GM21423 (cell line): ENCODE measurements at regions not wholly inside any gene's neighbourhood (a gene's known extent, or its start where the extent isn't known, plus 50 kb on each side); places are given as distances from the start of the nearest gene placed in this dataset.
"Not testable (repeated sequence)": the region's sequence is repeated elsewhere in the genome, so short reads cannot be mapped to it uniquely, and the experiment has no call there.

Experiments used
- ATAC-seq: cut with Tn5 transposase; IDR thresholded peaks from one replicate; pipeline ENCODE4 v1.9.1; 2021; ENCODE audit warnings: mild to moderate bottlenecking, moderate library complexity; ENCODE audit not compliant: unreplicated experiment

DNA sequence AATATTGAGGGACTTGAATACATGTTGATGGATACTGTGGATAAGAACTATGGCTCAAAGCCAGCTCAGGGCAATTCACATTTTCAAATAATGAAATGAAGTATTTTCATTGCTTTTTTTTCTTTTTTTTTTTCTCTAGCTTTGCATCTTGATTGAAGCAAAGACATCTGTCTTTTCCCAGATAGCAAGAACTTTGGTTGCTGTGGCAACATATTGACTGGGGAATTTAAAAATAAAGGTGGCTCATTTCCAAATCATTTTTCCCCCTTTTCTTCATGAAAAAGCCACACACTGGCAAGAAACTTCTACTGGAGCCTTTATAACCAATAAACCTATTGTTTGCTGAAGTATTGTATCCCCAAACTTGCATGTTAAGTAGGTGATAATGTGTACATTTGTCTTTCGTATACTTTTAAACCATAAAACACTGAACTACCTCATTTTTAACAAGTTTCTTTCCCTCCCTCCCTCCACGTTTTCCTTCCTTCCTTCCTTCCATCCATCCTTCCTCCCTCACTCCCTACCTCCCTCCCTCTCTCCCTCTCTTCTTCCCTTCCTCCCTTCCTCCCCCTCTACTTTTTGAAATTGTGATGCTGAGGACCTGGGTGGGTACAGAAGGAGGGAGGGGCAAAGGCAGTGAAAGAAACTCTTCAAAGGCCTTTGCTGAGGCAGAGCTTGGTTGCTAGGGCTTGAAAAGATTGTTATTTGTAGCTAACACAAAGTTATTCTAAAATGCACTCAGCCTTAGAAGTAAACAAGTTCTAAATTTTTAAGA is 343.5 kb upstream of the SPRY2 start:
- no peak for ATAC-seq

- no peak for ATAC-seq
These were observed 339.9 kb upstream of the SPRY2 start for GRCh38 chr13:80680786-80681366.

DNA sequence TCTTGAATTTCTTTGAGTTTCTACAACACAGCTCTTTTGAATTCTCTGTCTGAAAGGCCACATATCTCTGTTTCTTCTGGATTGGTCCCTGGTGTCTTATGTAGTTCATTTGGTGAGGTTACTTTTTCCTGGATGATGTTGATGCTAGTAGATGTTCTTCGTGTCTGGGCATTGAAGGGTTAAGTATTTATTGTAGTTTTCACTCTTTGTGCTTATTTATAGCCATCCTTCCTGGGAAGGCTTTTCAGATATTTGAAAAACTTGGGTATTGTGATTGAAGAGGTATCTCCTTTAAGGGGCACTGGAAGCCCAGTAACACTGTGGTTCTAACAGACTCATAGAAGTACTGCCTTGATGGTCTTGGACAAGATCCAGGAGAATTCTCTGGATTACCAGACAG is 338.5 kb upstream of the SPRY2 start:
- no peak for ATAC-seq

GRCh38 chr13:80677227-80677626 is 336.3 kb upstream of the SPRY2 start:
- ATAC-seq: no peak

DNA sequence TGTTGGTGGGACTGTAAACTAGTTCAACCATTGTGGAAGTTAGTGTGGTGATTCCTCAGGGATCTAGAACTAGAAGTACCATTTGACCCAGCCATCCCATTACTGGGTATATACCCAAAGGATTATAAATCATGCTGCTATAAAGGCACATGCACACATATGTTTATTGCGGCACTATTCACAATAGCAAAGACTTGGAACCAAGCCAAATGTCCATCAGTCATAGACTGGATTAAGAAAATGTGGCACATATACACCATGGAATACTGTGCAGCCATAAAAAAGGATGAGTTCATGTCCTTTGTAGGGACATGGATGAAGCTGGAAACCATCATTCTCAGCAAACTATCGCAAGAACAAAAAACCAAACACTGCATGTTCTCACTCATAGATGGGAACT is 334.5 kb upstream of the SPRY2 start:
- not testable (repeated sequence) for ATAC-seq

DNA sequence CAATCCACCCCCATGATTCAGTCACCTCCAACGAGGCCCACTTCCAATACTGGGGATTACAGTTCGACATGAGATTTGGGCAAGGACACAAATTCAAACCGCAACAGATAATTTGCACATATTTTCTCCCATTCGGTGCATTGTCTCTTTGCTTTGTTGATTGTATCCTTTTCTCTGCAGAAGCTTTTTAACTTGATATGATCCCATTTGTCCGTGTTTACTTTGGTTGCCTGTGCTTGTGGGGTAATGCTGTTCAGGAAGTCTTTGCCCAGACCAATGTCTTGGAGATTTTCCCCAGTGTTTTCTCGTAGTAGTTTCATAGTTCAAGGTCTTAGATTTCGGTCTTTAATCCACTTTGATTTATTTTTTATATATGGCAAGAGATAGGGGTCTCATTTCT is 330.8 kb upstream of the SPRY2 start:
- no peak for ATAC-seq

GRCh38 chr13:80669112-80669511 is 328.2 kb upstream of the SPRY2 start:
- no peak for ATAC-seq

- no peak for ATAC-seq
These were observed 327.5 kb upstream of the SPRY2 start for GRCh38 chr13:80668452-80668851.

DNA sequence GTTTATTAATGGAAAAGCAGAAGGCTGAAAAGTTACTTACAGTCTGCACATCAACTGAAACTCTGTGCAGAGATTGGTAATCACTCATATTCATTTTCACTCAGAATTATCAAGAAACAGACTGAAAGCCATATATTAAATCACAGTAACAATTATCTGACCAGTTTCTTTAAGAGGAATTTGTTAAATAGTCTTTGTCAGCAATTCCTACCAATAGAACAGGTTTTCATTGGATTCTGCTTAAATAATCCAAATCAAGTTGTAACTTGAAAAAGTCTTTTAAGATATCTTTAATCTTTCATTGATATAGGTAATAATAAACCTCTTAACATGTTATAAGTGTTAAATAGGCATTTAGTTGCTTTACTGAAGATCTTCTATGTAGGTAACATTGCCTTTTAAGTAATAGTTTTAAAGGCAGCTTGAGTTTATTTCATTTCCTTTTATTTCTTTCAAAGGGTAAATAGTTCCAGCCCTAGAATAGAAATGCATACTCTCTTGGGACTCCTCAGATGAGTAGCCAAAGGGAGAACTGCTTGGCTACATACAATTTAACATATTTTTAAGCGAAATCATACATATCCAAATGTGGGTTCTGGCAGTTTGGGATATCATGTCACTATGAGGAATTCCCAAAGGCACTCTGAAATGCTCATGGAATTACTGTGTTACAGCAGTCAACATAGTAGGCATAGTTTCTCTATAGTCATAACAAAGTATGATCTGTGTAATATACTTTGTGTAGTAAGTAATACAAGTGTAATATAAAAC is 326.0 kb upstream of the SPRY2 start:
- no peak for ATAC-seq

DNA sequence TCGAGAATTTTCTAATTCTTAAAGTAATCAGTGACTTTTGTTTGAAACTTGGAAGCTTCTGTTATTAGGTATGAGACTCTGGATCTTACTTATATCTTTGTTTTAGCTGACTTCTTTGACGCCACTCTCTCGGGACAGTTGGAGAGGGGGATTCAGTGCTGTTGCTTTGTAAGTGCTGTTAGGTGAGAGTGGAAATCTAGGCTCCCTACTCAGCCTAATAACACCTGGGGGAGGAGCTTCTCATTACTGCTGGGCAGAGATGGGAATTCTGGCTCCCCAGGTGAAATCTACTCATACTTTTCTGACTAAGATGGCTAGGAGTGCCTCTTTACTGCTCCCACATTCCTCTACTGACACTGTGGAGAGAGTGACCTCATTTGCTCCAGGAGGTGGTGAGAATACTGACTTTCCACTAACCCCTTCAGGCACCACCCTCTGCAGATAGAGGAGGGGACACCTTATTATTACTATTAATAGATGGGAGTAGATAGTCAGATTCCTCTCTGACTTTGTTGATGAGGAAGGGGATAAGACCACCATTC is 324.9 kb upstream of the SPRY2 start:
- ATAC-seq: no peak

GRCh38 chr13:80664950-80665349 is 324.0 kb upstream of the SPRY2 start:
- no peak for ATAC-seq

- ATAC-seq: no peak
These were observed 322.9 kb upstream of the SPRY2 start for GRCh38 chr13:80663788-80664187.

- no peak for ATAC-seq
These were observed 317.8 kb upstream of the SPRY2 start for GRCh38 chr13:80658705-80659104.

DNA sequence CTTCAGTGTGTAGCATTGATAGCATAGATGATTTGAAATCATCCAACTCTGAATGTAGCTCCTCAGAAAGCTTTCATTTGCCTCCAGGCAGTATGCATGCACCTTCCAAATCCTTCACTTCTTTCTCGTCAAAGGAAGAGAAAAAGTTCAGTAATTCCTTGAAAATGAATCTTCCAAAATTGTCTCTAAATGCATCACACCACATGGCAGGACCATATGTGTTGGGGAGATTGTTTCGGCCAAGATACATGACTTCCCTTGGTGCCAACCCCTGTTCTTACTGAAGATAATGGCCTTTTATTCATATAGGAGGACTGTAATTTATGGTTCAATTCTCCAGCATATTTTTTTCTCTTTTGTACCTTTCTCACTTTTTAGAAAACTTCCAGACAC is 315.6 kb upstream of the SPRY2 start:
- ATAC-seq: no peak

GRCh38 chr13:80655778-80656511 is 315.0 kb upstream of the SPRY2 start:
- no peak for ATAC-seq

DNA sequence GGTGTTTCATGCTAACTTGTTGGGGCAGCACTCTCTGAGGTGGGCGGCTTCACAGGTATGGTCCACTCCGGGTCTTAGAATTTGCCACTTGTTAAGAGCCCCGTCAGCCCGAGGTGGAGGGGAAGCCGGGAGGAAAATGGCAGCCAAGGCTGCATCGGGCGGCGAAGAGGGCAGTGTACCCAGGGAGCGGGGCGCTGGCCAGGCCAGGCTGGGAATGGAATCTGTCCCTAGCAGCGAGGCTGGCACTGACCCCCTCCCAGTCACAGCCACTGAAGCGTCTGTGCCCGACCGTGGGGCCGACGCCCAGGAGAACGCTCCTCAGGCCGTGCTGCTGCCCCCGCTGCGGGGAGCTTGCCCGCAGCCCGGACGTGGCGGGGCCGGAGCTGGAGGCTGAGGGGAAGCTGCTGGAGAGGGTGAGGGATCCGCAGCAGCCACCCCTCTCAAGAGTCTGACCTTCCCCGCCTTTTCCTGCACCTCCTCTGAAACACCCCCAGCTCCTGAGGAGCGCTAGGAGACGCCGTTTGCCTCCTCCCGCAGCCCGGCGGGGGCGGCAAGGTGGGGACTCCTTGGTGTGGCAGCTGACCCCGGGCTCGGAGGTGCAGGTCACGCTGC is 313.8 kb upstream of the SPRY2 start:
- no peak for ATAC-seq

GRCh38 chr13:80649274-80649673 is 308.3 kb upstream of the SPRY2 start:
- no peak for ATAC-seq

DNA sequence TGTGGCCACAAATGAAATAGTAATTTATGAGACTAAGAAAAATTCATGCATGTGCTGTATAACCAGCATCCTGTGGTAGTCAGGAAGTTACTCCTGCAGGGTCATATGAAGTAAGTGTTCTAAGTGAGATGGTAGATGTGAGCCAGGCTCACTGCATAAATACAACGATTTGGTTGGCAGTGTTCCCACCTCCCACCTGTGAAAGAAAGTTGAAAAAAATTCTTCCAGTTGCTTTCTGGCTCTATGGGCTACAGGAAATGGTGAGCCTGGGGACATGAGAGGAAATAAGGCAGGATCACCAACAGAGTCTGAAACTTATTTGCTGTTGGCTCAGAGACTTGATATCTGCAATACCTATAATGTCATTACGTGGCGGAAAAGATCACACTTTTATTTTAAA is 301.7 kb upstream of the SPRY2 start:
- no peak for ATAC-seq

DNA sequence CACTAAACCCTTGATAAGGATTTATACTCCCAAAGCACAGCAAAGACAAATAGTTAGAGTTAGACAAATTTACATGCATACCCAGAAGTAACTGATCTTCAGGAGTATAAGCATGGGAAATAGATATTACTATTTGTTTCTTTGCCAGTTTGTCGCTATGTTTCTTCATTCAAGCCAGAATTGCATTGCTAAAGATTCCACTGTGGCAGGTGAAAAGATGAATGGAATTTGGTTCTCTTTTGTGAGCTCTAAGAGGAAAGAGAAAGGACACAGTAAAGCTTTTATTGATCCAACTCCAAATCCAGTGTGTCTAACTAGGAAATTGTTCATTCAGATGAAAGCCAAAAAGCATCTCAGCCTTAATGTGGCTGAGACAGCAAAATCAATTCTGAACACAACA is 292.3 kb upstream of the SPRY2 start:
- no peak for ATAC-seq

DNA sequence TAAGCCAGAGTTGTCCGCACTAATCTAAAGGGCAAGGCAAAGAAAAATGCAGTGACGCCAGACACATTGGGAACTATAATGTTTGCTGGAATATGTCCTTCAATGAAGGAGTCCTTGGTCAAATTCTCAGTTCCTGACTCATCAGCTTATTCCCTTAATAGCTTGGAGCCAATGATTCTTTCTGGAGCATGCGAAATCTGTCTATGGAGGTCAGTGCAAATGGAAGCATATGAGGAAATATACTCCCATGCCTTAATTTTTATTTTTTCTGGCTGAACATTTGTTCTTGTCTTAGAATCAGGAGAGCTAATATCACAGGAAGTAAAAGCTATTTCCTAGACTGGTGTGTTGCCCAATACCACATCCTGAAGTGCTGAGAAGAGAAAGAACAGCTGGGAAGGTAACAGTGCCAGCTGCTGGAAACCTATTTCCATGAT is 289.8 kb upstream of the SPRY2 start:
- ATAC-seq: no peak

DNA sequence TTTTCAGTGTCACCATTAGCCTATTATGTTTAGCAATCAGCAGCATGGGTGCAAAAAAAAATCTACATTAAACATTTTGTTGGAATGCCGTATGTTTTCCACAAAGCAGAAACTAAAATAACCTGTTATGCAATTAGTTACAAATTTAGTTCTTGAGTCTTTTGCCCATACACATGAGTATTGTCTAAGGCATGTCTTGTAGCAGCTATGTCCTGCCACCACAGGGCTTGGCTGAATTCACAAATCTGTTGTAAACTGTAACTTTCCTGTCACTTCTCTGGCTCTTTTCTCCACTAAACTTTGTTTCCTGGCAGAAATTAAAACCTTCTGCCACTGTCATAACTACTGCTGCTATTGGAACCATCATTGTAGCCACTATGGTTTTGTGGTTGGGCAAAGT is 277.9 kb upstream of the SPRY2 start:
- no peak for ATAC-seq
